Skeletal muscle tissue (tissue), 3 donors: ENCODE measurements at regions not wholly inside any gene's neighbourhood (a gene's known extent, or its start where the extent isn't known, plus 50 kb on each side); places are given as distances from the start of the nearest gene placed in this dataset.

Experiments used
- H3K27ac ChIP-seq: one replicate; pipeline ENCODE4 v1.7.0; 2013; ENCODE audit warnings: mild to moderate bottlenecking, low read depth, low read length, inconsistent platforms
- H3K27me3 ChIP-seq, 3 donors: one replicate each; pipeline ENCODE4 v1.7.0; 2013; ENCODE audit warnings: low read length in 3 of 3; ENCODE audit not compliant: control insufficient read depth in 3 of 3, insufficient read depth in 3 of 3
- H3K36me3 ChIP-seq, 3 donors: one replicate each; pipeline ENCODE4 v1.7.0; 2013; ENCODE audit warnings: low read length in 3 of 3; ENCODE audit not compliant: control insufficient read depth in 3 of 3, insufficient read depth in 3 of 3
- H3K4me1 ChIP-seq, 3 donors: one replicate each; pipeline ENCODE4 v1.7.0; 2013; ENCODE audit warnings: low read length in 3 of 3, mild to moderate bottlenecking in 3 of 3; ENCODE audit not compliant: control insufficient read depth in 3 of 3, insufficient read depth in 3 of 3
- H3K4me3 ChIP-seq, 3 donors: one replicate each; pipeline ENCODE4 v1.7.0; 2013; ENCODE audit warnings: low read length in 3 of 3
- H3K9ac ChIP-seq, 3 donors: one replicate each; pipeline ENCODE4 v1.7.0; 2013; ENCODE audit warnings: low read length in 3 of 3, mild to moderate bottlenecking in 3 of 3, moderate library complexity in 2 of 3, low read depth in 1 of 3
- H3K9me3 ChIP-seq, 3 donors: one replicate each; pipeline ENCODE4 v1.7.0; 2013; ENCODE audit warnings: low read length in 3 of 3; ENCODE audit not compliant: control insufficient read depth in 3 of 3
- donor health status: Osteomylitis.

- no peak overlapping the region for H3K27ac ChIP-seq
- H3K4me1 ChIP-seq = peaks cover 0 to 10% (median 3%) of the 10 kb centered on the region in 3 donors
- peaks cover 0 to 2% (median 0%) of the 10 kb centered on the region in 3 donors for H3K36me3 ChIP-seq
- H3K4me3 ChIP-seq = no peak overlapping the region
- no peak overlapping the region for H3K9ac ChIP-seq
- H3K9me3 ChIP-seq = no peaks in the 10 kb centered on the region
- H3K27me3 ChIP-seq = no peaks in the 10 kb centered on the region
Observed at GRCh38 chr13:74067818-74068217, 66.4 kb downstream of the KLF12 start.

GRCh38 chr13:74066937-74067336 is 67.3 kb downstream of the KLF12 start:
- no peak overlapping the region for H3K27ac ChIP-seq
- H3K4me3 ChIP-seq = no peak overlapping the region
- H3K27me3 ChIP-seq = no peaks in the 10 kb centered on the region
- no peak overlapping the region for H3K9ac ChIP-seq
- H3K36me3 ChIP-seq = peaks cover 0 to 2% (median 0%) of the 10 kb centered on the region in 3 donors
- H3K4me1 ChIP-seq = peaks cover 5 to 16% (median 6%) of the 10 kb centered on the region in 3 donors
- H3K9me3 ChIP-seq = no peaks in the 10 kb centered on the region

- Histone ChIP-seq H3K27ac (no peak overlapping the region), H3K9ac (no peak overlapping the region), H3K4me3 (no peak overlapping the region), H3K27me3 (no peaks in the 10 kb centered on the region), H3K4me1 (peaks cover 8 to 18% (median 9%) of the 10 kb centered on the region in 3 donors), H3K9me3 (no peaks in the 10 kb centered on the region), H3K36me3 (peaks cover 0 to 2% (median 0%) of the 10 kb centered on the region in 3 donors)
Observed at GRCh38 chr13:74064805-74065312, 69.3 kb downstream of the KLF12 start.

- Histone ChIP-seq H3K27me3 (no peaks in the 10 kb centered on the region), H3K9ac (peak overlapping the region in 1 of 3 donors; percentile 54), H3K9me3 (no peaks in the 10 kb centered on the region), H3K4me3 (peak overlapping the region in 1 of 3 donors; percentile 69), H3K4me1 (peaks cover 8 to 18% (median 9%) of the 10 kb centered on the region in 3 donors), H3K36me3 (peaks cover 0 to 2% (median 0%) of the 10 kb centered on the region in 3 donors), H3K27ac (peak overlapping the region; percentile 76)
Observed at GRCh38 chr13:74063533-74064100, 70.6 kb downstream of the KLF12 start.

GRCh38 chr13:74062933-74063332 is 71.3 kb downstream of the KLF12 start:
- Histone ChIP-seq H3K27ac (peak overlapping the region; percentile 76), H3K9me3 (no peaks in the 10 kb centered on the region), H3K4me1 (peaks cover 8 to 18% (median 9%) of the 10 kb centered on the region in 3 donors), H3K9ac (peak overlapping the region; percentile 57 to 65 (median 60)), H3K4me3 (peak overlapping the region; percentile 46 to 69 (median 49)), H3K36me3 (peaks cover 0 to 2% (median 0%) of the 10 kb centered on the region in 3 donors), H3K27me3 (no peaks in the 10 kb centered on the region)

GRCh38 chr13:74061926-74062595 is 72.1 kb downstream of the KLF12 start:
- Histone ChIP-seq H3K36me3 (peaks cover 0 to 2% (median 0%) of the 10 kb centered on the region in 3 donors), H3K27ac (peak overlapping the region; percentile 76), H3K9ac (peak overlapping the region in 2 of 3 donors; percentile 34 to 65), H3K4me1 (peaks cover 10 to 20% (median 13%) of the 10 kb centered on the region in 3 donors), H3K9me3 (no peaks in the 10 kb centered on the region), H3K4me3 (no peak overlapping the region), H3K27me3 (no peaks in the 10 kb centered on the region)

GRCh38 chr13:74056801-74057542 is 77.2 kb downstream of the KLF12 start:
- Histone ChIP-seq H3K36me3 (no peaks in the 10 kb centered on the region), H3K9ac (no peak overlapping the region), H3K9me3 (no peaks in the 10 kb centered on the region), H3K27ac (peak overlapping the region; percentile 3), H3K27me3 (no peaks in the 10 kb centered on the region), H3K4me3 (peak overlapping the region in 1 of 3 donors; percentile 54), H3K4me1 (peaks cover 9 to 12% (median 12%) of the 10 kb centered on the region in 3 donors)

- Histone ChIP-seq H3K27me3 (no peaks in the 10 kb centered on the region), H3K4me3 (no peak overlapping the region), H3K4me1 (peaks cover 6 to 16% (median 12%) of the 10 kb centered on the region in 3 donors), H3K9me3 (no peaks in the 10 kb centered on the region), H3K36me3 (no peaks in the 10 kb centered on the region), H3K9ac (no peak overlapping the region), H3K27ac (no peak overlapping the region)
Observed at GRCh38 chr13:74052402-74052928, 81.7 kb downstream of the KLF12 start.

- Histone ChIP-seq H3K4me3 (no peak overlapping the region), H3K9ac (no peak overlapping the region), H3K27me3 (no peaks in the 10 kb centered on the region), H3K27ac (no peak overlapping the region), H3K4me1 (peaks cover 0 to 7% (median 4%) of the 10 kb centered on the region in 3 donors), H3K36me3 (no peaks in the 10 kb centered on the region), H3K9me3 (no peaks in the 10 kb centered on the region)
Observed at GRCh38 chr13:74048756-74049155, 85.4 kb downstream of the KLF12 start.
